GM12891 (cell line): ENCODE measurements at regions not wholly inside any gene's neighbourhood (a gene's known extent, or its start where the extent isn't known, plus 50 kb on each side); places are given as distances from the start of the nearest gene placed in this dataset.

Source experiments
- POLR2A ChIP-seq: IDR thresholded peaks from 2 replicates; pipeline ENCODE4 v1.6.1; 2011; ENCODE audit warnings: low read depth, low read length, control low read depth
- POLR2AphosphoS5 ChIP-seq: IDR thresholded peaks from 2 replicates; pipeline ENCODE4 v1.6.1; 2011; ENCODE audit warnings: low read depth, low read length, control low read depth
- POU2F2 ChIP-seq: IDR thresholded peaks from 2 replicates; pipeline ENCODE4 v1.6.1; 2011; ENCODE audit warnings: low read depth, mild to moderate bottlenecking, control low read depth, low read length, moderate library complexity
- SPI1 ChIP-seq: IDR thresholded peaks from 2 replicates; pipeline ENCODE4 v1.6.1; 2011; ENCODE audit warnings: low read depth, low read length, control low read depth
- TAF1 ChIP-seq: IDR thresholded peaks from 2 replicates; pipeline ENCODE4 v1.6.1; 2011; ENCODE audit warnings: low read depth, low read length, control low read depth

- TF ChIP-seq POLR2AphosphoS5 (no peak), POLR2A (no peak), TAF1 (no peak), POU2F2 (no peak), SPI1 (no peak)
Observed at GRCh38 chr4:96186593-96186992, 346.7 kb downstream of the PDHA2 start.
